GM18498 (cell line): ENCODE measurements at regions not wholly inside any gene's neighbourhood (a gene's known extent, or its start where the extent isn't known, plus 50 kb on each side); places are given as distances from the start of the nearest gene placed in this dataset.
"Not testable (repeated sequence)": the region's sequence is repeated elsewhere in the genome, so short reads cannot be mapped to it uniquely, and the experiment has no call there.

Source experiments
- ATAC-seq: cut with Tn5 transposase; IDR thresholded peaks from one replicate; pipeline ENCODE4 v1.9.1; 2021; ENCODE audit warnings: mild to moderate bottlenecking, moderate library complexity; ENCODE audit not compliant: unreplicated experiment

GRCh38 chr10:61278556-61278955 lies 174.6 kb downstream of the TMEM26 start:
- ATAC-seq, result no peak

- no peak for ATAC-seq
Observed at GRCh38 chr10:61272781-61273180, 180.4 kb downstream of the TMEM26 start.

GRCh38 chr10:61271127-61271780 lies 181.9 kb downstream of the TMEM26 start:
- no peak for ATAC-seq

- no peak for ATAC-seq
Observed at GRCh38 chr10:61263518-61263917, 189.7 kb downstream of the TMEM26 start.

GRCh38 chr10:61262486-61263261 lies 190.5 kb downstream of the TMEM26 start:
- ATAC-seq, result no peak

GRCh38 chr10:61257956-61258496 lies 195.2 kb downstream of the TMEM26 start:
- no peak for ATAC-seq

- ATAC-seq, result no peak
Observed at GRCh38 chr10:61257136-61257535, 196.0 kb downstream of the TMEM26 start.

GRCh38 chr10:61252326-61252725 lies 200.9 kb downstream of the TMEM26 start:
- ATAC-seq, result not testable (repeated sequence)

- ATAC-seq, result no peak
Observed at GRCh38 chr10:61251089-61251488, 202.1 kb downstream of the TMEM26 start.

GRCh38 chr10:61250131-61250530 lies 203.1 kb downstream of the TMEM26 start:
- ATAC-seq, result no peak

GRCh38 chr10:61248013-61248412 lies 205.2 kb downstream of the TMEM26 start:
- no peak for ATAC-seq

- ATAC-seq, result no peak
Observed at GRCh38 chr10:61244261-61244775, 208.9 kb downstream of the TMEM26 start.

- no peak for ATAC-seq
Observed at GRCh38 chr10:61232780-61233179, 220.4 kb downstream of the TMEM26 start.

- ATAC-seq, result no peak
Observed at GRCh38 chr10:61225939-61226338, 227.2 kb downstream of the TMEM26 start.

GRCh38 chr10:61223576-61223975 lies 229.6 kb downstream of the TMEM26 start:
- no peak for ATAC-seq

GRCh38 chr10:61219696-61220095 lies 233.5 kb downstream of the TMEM26 start:
- ATAC-seq, result no peak

- ATAC-seq, result no peak
Observed at GRCh38 chr10:61217851-61218565, 235.2 kb downstream of the TMEM26 start.

- ATAC-seq, result no peak
Observed at GRCh38 chr10:61215246-61215645, 237.9 kb downstream of the TMEM26 start.

GRCh38 chr10:61211468-61211867 lies 241.7 kb downstream of the TMEM26 start:
- ATAC-seq, result no peak

- ATAC-seq, result no peak
Observed at GRCh38 chr10:61197057-61197456, 253.1 kb upstream of the RHOBTB1 start.

GRCh38 chr10:61195211-61195610 lies 251.2 kb upstream of the RHOBTB1 start:
- no peak for ATAC-seq
